ENCODE measurements at regions not wholly inside any gene's neighbourhood (a gene's known extent, or its start where the extent isn't known, plus 50 kb on each side); places are given as distances from the start of the nearest gene placed in this dataset.
A peak's percentile ranks its signal among the peaks of the same experiment; 100 is the strongest.

DNA sequence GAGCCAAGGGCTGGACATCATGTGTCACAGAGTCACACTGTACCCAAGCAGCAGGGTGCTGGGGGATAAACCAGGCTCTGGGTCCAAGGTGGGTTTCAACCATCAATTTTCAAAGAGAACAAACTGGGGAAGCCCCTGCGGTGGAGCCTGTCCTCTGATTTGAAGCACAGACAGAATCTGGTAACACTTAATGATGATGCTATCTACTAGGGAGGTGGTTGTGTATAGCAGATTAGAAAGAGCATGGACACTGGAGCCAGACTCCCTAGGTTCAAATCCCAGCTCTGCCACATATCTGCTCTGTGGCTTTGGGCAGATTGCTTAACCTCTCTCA lies 204.9 kb upstream of the ZMIZ1 start:
- H3K9me3 Mint-ChIP-seq, result no peaks in the 10 kb centered on the region
- H3K36me3 Mint-ChIP-seq, result no peaks in the 10 kb centered on the region
- no peaks in the 10 kb centered on the region for H3K4me1 Mint-ChIP-seq
- DNase-seq (no peak), ATAC-seq (no peak)
- POLR2A ChIA-PET, result no interaction called here
- H3K27me3 Mint-ChIP-seq, result peaks cover 0 to 3% (median under 1%) of the 10 kb centered on the region in 5 donors
- no peak overlapping the region for H3K4me3 Mint-ChIP-seq
- no peak overlapping the region for H3K27ac Mint-ChIP-seq

DNA sequence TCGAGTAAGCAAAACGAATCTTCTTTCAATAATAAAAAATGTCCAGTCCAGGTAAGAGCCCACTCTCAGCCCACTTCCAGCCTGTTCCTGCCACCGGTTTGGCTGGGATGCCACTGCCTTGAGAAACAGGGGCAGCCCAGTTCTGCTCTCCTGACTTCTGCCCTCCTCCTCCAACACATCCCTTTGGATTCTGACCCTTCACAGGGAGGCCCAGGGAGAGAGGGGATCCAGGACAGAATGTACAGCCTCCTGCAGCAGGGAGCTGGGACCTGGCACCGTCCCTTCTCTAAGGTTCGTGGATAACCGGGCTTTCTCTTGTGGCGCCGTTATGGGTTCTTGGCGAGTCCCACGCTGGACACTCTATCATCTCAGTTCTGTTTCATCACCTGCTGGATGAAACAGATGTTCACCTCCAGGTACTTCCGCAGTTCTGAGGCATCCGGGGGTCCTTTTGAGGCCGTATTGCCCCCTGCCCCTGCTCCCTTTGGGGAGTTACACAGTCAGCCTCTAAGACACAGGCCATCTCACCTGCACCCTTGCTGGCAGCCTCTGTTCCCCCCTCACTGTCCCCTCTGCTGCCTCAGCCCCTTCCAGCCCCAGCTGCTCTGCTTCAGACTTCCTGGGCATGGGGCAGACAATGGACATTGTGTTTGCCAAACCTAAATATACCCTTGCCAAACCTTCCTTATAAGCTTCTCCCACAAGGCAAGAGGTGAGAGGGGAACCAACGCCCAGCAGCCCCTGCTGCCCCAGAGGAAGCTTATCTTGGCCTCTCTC lies 203.8 kb upstream of the ZMIZ1 start:
- Mint-ChIP-seq H3K27ac (peak overlapping the region in 1 of 10 donors; percentile 78), H3K9me3 (no peaks in the 10 kb centered on the region), H3K4me1 (peaks cover 0 to 2% (median 0%) of the 10 kb centered on the region in 4 donors), H3K27me3 (peaks cover 0 to 10% (median 4%) of the 10 kb centered on the region in 5 donors), H3K4me3 (no peak overlapping the region), H3K36me3 (no peaks in the 10 kb centered on the region)
- ATAC-seq (no peak), DNase-seq (no peak)
- POLR2A ChIA-PET, result no interaction called here

DNA sequence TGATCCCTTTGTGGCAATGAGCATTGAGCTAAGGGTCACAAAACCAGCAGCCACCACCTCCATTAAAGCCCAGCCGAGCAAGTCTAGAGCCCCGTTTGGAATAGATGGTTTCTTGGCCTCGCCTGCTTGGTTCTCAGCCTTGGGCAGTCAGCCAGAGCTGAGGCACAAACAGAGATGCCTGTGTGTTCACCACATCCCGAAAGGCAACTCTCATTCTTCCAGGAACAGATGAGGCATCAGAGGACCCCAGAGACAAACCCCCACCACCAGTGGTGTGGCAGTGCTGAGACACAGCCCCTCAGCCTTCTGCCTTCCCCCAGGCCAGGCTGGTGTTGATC lies 203.3 kb upstream of the ZMIZ1 start:
- DNase-seq, result no peak
- H3K4me1 Mint-ChIP-seq, result peaks cover 0 to 2% (median 0%) of the 10 kb centered on the region in 4 donors
- H3K27ac Mint-ChIP-seq, result peak overlapping the region in 1 of 10 donors; percentile 78
- POLR2A ChIA-PET, result no interaction called here
- H3K4me3 Mint-ChIP-seq, result no peak overlapping the region
- H3K27me3 Mint-ChIP-seq, result peaks cover under 1 to 10% (median 5%) of the 10 kb centered on the region in 5 donors
- no peak for ATAC-seq
- H3K36me3 Mint-ChIP-seq, result no peaks in the 10 kb centered on the region
- H3K9me3 Mint-ChIP-seq, result no peaks in the 10 kb centered on the region

DNA sequence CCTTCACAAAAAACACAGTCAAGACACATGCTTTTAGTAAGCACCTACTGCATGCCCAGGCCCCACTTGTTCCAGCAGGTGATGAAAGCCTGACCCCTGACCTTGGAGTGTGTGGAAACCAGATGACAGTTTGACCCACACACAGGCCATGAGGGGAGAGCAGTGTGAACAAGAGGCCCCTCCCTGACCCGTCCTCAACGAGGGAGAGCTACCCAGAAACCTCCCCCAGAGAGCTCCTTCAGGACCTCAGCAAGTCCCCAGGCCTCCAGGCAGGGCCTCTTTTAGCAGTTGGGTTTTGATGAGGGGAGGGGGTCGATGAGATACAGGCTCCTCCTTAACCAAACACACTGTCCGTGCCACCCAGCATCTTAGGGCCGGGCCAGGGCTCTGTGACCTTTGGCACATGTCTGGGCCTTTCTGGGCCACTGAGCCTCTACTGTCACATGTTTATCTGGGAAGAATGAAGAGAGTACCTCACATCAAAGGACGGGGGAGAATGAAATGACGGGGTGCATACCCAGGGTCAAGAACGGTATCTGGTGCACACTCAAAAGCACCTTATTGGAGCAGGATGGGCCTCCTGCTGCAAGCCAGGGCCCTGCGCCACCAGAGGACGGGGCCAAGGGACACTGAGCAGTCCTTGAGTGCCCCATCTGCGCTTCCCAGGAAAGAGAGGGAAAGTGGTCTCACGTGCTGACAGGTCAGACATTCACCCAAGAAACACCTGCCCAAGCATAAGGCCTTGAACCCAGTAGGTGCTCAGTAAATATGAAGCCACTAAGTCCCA lies 202.6 kb upstream of the ZMIZ1 start:
- no peaks in the 10 kb centered on the region for H3K36me3 Mint-ChIP-seq
- DNase-seq, result no peak
- H3K4me1 Mint-ChIP-seq, result peaks cover 0 to 2% (median 0%) of the 10 kb centered on the region in 4 donors
- POLR2A ChIA-PET, result no interaction called here
- H3K27ac Mint-ChIP-seq, result no peak overlapping the region
- no peak overlapping the region for H3K4me3 Mint-ChIP-seq
- no peak for ATAC-seq
- H3K27me3 Mint-ChIP-seq, result peaks cover 7 to 13% (median 7%) of the 10 kb centered on the region in 5 donors
- H3K9me3 Mint-ChIP-seq, result no peaks in the 10 kb centered on the region

DNA sequence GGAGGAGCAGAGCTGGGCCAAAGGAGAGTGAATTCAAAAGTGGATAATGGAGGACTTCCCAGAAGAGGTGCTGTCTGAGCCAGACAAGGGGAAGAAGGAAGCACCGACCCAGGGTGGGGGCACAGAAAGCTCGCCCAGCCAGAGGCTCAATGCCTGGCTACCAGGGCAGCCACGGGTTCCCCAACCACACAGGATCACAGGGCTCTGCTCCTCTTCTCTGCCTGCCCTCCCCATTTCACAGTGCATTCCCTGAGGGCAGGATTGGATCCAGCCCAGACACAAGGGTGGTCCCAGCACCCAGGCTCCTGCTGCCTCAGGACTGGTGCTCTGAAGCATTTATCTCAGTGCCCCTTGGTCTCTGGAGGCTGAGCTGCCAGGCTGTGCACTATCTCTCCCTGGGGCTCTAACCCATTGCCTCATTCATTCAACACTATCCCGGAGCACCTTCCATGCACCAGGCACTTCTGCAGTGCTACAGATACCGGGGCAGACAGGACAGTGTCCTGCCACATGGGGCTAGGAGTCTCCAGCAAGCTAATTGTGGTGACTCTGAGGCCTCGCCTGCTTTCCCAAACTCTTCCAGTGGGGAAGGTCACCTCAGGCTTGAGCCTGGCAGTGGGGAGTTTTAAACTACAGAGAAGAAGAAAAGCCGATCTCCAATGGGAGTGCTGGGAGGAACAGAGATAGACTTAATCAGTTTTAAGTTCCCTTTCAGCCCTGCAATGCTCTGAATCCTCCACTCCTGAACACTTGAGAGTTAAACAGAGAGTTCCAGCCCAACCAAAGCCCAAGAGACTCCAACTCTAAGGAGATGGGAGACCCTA lies 201.8 kb upstream of the ZMIZ1 start:
- no peaks in the 10 kb centered on the region for H3K36me3 Mint-ChIP-seq
- no peaks in the 10 kb centered on the region for H3K9me3 Mint-ChIP-seq
- peaks cover 0 to 2% (median 0%) of the 10 kb centered on the region in 4 donors for H3K4me1 Mint-ChIP-seq
- no peak for ATAC-seq
- H3K27ac Mint-ChIP-seq, result no peak overlapping the region
- no peak overlapping the region for H3K4me3 Mint-ChIP-seq
- POLR2A ChIA-PET, result no interaction called here
- DNase-seq, result no peak
- peaks cover 9 to 21% (median 10%) of the 10 kb centered on the region in 5 donors for H3K27me3 Mint-ChIP-seq

DNA sequence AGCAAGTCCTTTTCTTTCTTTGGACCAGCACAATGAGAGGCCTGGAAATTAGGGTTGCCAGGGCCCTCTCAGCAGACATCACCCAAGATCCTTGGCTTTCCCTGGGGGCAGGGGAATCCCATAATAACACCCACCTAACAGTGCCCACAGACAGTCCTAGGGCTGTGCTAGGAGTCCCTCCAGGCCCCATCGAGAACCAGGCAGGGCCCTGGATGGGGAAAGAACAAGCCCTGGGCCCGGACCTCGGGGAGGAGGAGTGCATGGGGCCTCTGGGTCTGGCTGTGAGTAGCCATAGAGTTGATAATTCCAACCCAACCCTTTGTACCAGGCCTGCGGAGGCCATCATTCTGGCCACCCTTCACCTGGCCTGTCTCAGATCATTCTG lies 201.2 kb upstream of the ZMIZ1 start:
- no peak overlapping the region for H3K4me3 Mint-ChIP-seq
- POLR2A ChIA-PET, result no interaction called here
- no peaks in the 10 kb centered on the region for H3K9me3 Mint-ChIP-seq
- H3K27me3 Mint-ChIP-seq, result peaks cover 9 to 20% (median 11%) of the 10 kb centered on the region in 5 donors
- no peak for ATAC-seq
- DNase-seq, result no peak
- H3K36me3 Mint-ChIP-seq, result no peaks in the 10 kb centered on the region
- no peak overlapping the region for H3K27ac Mint-ChIP-seq
- peaks cover 0 to 2% (median 0%) of the 10 kb centered on the region in 4 donors for H3K4me1 Mint-ChIP-seq

DNA sequence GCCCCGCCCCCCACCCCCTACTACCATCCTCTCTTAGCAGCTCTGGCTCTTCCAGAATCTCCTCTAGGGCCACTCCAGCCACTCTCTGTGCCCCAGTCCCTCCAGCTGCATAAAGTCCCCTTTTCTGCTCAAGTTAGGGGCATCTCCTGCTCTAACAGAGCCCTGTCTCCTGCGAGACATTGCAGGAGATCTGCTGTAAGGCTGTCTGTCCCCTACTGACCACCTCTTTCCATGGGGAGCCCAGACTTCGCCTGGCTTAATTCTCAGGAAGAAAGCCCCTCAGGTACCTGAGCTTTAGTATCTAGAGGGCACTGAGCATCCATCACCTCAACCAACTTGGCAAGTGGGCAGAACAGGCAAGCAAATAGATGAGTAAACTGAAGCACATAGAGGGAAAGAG lies 200.7 kb upstream of the ZMIZ1 start:
- Mint-ChIP-seq H3K27ac (peak overlapping the region in 1 of 10 donors; percentile 29), H3K36me3 (no peaks in the 10 kb centered on the region), H3K4me1 (peaks cover 0 to 2% (median 0%) of the 10 kb centered on the region in 4 donors), H3K4me3 (no peak overlapping the region), H3K9me3 (no peaks in the 10 kb centered on the region), H3K27me3 (peaks cover 9 to 21% (median 11%) of the 10 kb centered on the region in 5 donors)
- ATAC-seq (no peak), DNase-seq (no peak)
- POLR2A ChIA-PET, result no interaction called here

DNA sequence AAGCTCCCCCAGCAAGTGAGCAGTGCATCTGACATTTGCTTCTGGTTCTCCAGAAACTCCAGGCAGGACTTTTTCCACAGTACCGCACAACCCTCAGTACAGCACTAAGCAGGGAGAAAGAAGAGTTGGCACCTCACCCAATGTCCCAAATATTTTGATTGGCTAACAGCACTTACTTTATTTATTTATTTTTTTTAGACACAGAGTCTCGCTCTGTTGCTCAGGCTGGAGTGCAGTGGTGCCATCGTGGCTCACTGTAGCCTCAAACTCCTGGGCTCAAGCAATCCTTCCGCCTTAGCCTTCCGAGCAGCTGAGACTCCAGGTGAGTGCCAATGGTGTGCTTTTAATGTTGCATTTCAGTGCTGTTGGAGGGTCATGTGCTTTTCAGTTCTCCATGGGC lies 200.3 kb upstream of the ZMIZ1 start:
- Mint-ChIP-seq H3K27ac (peak overlapping the region in 1 of 10 donors; percentile 29), H3K4me3 (no peak overlapping the region), H3K4me1 (peaks cover 0 to 4% (median under 1%) of the 10 kb centered on the region in 4 donors), H3K27me3 (peaks cover 9 to 21% (median 11%) of the 10 kb centered on the region in 5 donors), H3K36me3 (no peaks in the 10 kb centered on the region), H3K9me3 (no peaks in the 10 kb centered on the region)
- ATAC-seq, result no peak
- DNase-seq, result no peak
- POLR2A ChIA-PET, result no interaction called here

DNA sequence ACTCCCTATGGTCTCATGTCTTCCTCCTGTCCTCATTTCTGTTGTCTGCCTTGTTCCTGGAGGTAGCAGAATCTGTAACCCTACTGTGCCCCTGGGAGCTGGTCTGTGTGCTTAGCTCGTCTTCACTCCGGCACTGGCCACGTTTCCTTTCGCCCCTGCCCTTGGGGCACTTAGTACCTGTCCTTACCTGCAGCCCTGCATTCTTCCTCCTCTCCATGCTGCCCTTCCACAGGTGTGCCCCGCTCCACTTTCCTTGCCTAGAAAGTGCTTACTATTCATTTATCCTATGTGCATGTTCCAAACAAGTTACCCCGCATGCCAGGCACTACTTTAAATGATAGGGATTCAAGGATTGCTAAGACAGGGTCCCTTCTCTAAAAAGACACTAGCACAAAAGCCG lies 199.9 kb upstream of the ZMIZ1 start:
- peaks cover under 1 to 4% (median 2%) of the 10 kb centered on the region in 4 donors for H3K4me1 Mint-ChIP-seq
- peaks cover 9 to 21% (median 11%) of the 10 kb centered on the region in 5 donors for H3K27me3 Mint-ChIP-seq
- ATAC-seq, result no peak
- no peaks in the 10 kb centered on the region for H3K36me3 Mint-ChIP-seq
- no peak for DNase-seq
- H3K9me3 Mint-ChIP-seq, result no peaks in the 10 kb centered on the region
- no peak overlapping the region for H3K27ac Mint-ChIP-seq
- POLR2A ChIA-PET, result no interaction called here
- no peak overlapping the region for H3K4me3 Mint-ChIP-seq

DNA sequence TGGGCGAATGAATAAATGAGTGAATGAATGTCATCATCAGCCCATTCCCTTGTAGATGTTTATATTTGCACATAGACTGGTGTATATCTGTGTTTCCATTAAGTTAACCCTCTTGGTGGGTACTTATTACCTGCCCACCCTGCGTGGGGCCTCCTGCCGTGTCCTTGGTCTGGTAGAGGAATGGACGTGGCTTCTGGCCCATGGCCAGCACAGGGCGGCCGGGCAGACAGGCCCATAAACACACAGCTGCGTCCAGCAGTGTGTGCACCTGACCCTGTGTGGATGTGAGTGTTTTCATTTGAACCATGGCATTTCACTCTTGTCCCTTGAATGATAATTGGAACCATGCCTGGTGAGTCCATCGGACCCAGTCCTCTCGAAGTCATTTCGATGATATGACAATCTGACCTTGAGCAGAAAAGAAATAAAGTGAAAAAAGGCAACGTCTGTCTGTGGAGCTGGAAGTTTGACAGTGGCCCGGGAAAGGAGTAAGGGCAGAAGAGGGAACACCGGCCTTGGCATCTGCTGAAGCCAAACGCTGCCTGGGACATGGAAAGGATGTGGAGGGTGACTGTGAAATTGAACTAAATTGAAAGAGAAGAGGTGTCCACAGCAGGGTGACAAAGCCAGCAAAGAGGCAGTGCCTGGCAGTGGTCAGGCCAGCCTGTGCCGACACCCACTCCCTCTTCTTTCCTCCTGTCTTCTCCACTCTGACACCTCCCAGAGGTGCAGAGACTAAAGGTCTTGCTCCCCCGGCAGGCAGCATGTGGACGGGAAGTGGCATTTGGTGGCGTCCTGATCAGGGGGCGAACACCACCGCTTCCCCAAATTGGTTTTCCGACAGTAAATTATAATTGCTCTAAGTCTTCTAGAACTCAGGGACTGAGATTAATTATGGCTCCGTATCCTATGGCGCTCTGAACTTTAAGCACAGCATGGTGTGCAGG lies 199.0 kb upstream of the ZMIZ1 start:
- Mint-ChIP-seq H3K27ac (peak overlapping the region in 1 of 10 donors; percentile 26), H3K9me3 (no peaks in the 10 kb centered on the region), H3K27me3 (peaks cover 9 to 21% (median 11%) of the 10 kb centered on the region in 5 donors), H3K36me3 (no peaks in the 10 kb centered on the region), H3K4me3 (no peak overlapping the region), H3K4me1 (peaks cover 2 to 9% (median 6%) of the 10 kb centered on the region in 4 donors)
- ATAC-seq, result no peak
- DNase-seq, result no peak
- POLR2A ChIA-PET, result no interaction called here

DNA sequence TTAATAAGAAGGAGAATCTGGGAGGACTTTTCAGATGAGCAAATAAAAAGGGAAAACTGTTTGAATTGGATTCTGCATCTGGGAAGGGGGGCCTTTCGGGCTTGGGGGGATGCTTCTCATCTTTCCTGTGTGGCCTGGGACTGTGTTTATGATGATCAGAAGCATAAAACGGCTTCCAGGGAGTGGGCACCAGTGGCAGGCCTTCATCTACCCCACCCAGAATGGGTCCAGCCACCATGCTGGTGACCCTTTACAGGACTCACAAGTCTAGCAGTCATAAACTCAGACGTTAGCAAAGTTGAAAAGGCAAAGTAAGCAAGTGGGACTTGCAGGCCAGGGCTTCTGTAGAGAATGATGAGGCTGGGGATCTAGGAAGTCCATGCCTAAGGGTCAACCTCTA lies 198.3 kb upstream of the ZMIZ1 start:
- POLR2A ChIA-PET, result no interaction called here
- H3K36me3 Mint-ChIP-seq, result no peaks in the 10 kb centered on the region
- ATAC-seq (no peak), DNase-seq (no peak)
- H3K4me1 Mint-ChIP-seq, result peaks cover 2 to 9% (median 6%) of the 10 kb centered on the region in 4 donors
- peaks cover 9 to 21% (median 11%) of the 10 kb centered on the region in 5 donors for H3K27me3 Mint-ChIP-seq
- no peaks in the 10 kb centered on the region for H3K9me3 Mint-ChIP-seq
- no peak overlapping the region for H3K27ac Mint-ChIP-seq
- no peak overlapping the region for H3K4me3 Mint-ChIP-seq

DNA sequence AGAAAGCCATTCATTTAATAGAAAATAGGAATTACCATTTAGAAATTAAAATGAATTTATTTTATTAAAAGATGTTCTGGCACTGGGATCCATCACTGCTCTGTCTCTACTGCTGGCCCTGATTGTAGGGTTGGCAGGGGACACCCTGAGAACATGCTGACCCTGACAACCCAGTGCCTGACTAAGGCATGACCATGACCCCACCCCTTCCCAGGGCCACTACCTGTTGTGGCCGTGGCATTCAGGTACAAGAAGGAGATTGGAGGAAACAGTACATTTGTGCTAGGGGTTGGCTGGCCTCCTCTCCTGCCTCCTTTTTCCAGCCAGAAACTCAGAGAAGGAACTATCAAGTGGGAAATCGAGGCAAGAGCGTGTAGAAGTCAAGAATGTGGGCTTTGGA lies 197.0 kb upstream of the ZMIZ1 start:
- Mint-ChIP-seq H3K9me3 (no peaks in the 10 kb centered on the region), H3K27me3 (peaks cover 9 to 25% (median 11%) of the 10 kb centered on the region in 5 donors), H3K27ac (no peak overlapping the region), H3K36me3 (peaks cover 0 to under 1% (median 0%) of the 10 kb centered on the region in 3 donors), H3K4me1 (peaks cover 2 to 9% (median 6%) of the 10 kb centered on the region in 4 donors), H3K4me3 (no peak overlapping the region)
- POLR2A ChIA-PET, result no interaction called here
- DNase-seq (no peak), ATAC-seq (no peak)
